HEK293 (cell line): ENCODE measurements at regions not wholly inside any gene's neighbourhood (a gene's known extent, or its start where the extent isn't known, plus 50 kb on each side); places are given as distances from the start of the nearest gene placed in this dataset.

Source experiments
- BCL11A ChIP-seq: fragments of 450-650 bp; formaldehyde crosslinking; IDR thresholded peaks from 2 replicates; pipeline ENCODE4 v1.5.1; 2016; ENCODE audit warnings: low read depth, missing biosample characterization, missing genetic modification characterization
- ZNF558 ChIP-seq: fragments of 450-650 bp; formaldehyde crosslinking; IDR thresholded peaks from 2 replicates; pipeline ENCODE4 v1.5.1; 2016; ENCODE audit warnings: missing biosample characterization, missing genetic modification characterization
- TF ChIP-seq, protein P1 (sequence below): fragments of 450-650 bp; formaldehyde crosslinking; IDR thresholded peaks from 2 replicates; pipeline ENCODE4 v1.5.1; 2016; ENCODE audit warnings: missing biosample characterization, missing genetic modification characterization

DNA sequence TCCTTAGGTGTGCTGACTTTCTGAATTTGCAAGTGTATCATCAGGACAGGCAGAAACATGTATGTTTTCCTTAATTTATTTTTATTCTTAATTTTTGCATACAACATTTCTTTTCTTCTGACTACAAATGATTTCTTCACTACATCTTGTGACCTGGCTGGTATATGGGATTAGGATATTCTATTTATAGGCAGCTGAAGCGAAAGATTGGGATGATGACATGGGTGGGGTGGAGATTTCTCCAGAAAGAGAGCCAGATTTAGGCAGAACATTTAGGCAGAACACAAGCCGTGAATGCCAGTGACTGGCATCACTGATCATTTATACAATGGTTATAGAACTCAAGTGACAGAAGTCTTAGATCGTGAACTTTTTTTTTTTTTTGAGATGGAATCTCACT lies 256.7 kb downstream of the KLF6 start:
- TF ChIP-seq BCL11A (tag by site-specific recombination) (no peak), ZNF558 (tag by site-specific recombination) (no peak)
- TF ChIP-seq, protein P1, sequence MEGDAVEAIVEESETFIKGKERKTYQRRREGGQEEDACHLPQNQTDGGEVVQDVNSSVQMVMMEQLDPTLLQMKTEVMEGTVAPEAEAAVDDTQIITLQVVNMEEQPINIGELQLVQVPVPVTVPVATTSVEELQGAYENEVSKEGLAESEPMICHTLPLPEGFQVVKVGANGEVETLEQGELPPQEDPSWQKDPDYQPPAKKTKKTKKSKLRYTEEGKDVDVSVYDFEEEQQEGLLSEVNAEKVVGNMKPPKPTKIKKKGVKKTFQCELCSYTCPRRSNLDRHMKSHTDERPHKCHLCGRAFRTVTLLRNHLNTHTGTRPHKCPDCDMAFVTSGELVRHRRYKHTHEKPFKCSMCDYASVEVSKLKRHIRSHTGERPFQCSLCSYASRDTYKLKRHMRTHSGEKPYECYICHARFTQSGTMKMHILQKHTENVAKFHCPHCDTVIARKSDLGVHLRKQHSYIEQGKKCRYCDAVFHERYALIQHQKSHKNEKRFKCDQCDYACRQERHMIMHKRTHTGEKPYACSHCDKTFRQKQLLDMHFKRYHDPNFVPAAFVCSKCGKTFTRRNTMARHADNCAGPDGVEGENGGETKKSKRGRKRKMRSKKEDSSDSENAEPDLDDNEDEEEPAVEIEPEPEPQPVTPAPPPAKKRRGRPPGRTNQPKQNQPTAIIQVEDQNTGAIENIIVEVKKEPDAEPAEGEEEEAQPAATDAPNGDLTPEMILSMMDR, result no peak
